H54 (cell line): ENCODE measurements at regions not wholly inside any gene's neighbourhood (a gene's known extent, or its start where the extent isn't known, plus 50 kb on each side); places are given as distances from the start of the nearest gene placed in this dataset.
"Not testable (repeated sequence)": the region's sequence is repeated elsewhere in the genome, so short reads cannot be mapped to it uniquely, and the experiment has no call there.

Source experiments
- DNase-seq: peaks from one replicate; pipeline ENCODE4 v3.0.0; 2011; ENCODE audit warnings: low spot score, mixed read lengths; ENCODE audit not compliant: insufficient read length
- FAIRE-seq: peaks from 3 replicates; lab custom pipeline; 2011; peaks lifted over from hg19 to GRCh38; lab: Jason Lieb, UNC
- POLR2A ChIP-seq: IDR thresholded peaks from 2 replicates; pipeline ENCODE4 v1.6.1; 2011; ENCODE audit warnings: low read depth, mild to moderate bottlenecking, low read length

DNA sequence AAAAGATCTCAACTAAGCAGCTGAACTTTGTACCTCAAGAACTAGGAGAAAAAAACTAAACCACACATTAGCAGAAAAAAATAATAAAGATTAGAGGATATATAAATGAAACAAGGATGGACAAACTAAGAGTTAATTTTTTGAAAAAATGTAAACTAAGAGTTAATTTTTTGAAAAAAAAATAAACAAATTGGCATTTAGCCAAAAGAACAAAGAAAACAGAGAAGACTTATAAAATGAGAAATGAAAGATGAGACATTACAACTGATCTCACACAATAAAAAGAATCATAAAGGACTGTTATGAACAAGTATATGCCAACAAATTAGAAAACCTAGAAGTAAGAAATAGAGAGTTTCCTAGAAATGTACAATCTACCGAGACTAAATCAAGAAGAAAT, 859.2 kb upstream of the GYPC start:
- FAIRE-seq = no peak
- no peak for DNase-seq
- no peak for TF ChIP-seq POLR2A

DNA sequence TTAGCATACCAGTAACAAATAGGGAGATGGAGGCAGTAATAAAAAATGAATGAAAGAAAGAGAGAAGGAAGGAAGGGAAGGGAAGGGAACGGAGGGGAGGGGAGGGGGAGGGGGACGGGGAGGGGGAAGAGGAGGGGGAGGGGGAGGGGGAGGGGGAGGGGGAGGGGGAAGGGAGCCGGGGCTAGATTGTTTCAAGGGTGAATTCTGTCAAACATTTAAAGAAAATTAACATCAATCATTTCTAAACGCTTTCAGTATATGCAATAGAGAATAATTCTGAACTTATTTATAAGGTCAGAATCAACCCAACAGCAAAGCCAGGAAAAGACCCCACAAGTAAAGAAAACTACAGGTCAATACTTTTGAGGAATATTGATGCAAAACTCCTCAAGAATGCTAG, 858.8 kb upstream of the GYPC start:
- no peak for FAIRE-seq
- no peak for DNase-seq

DNA sequence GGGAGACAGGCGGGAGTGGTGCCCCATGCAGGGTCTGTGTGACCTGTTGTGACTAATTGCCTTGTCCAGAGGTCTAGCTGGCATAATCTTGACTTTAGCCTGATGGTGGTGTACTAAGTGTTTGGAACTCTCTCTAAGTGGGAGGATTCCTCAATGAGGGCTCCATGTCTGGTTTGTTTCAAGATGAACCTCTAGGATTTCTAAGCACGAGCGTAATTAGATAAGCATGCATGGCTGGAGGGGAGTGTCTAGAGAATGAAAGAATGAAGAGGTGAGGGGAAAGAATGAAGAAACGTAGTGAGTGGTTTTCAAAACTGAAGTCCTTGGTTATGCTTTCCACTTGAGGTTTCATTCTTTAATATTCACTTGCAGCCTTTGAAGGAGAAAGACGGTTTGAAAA, 833.2 kb upstream of the GYPC start:
- no peak for DNase-seq
- no peak for FAIRE-seq
- TF ChIP-seq POLR2A = no peak

More for the DNA sequence above, 858.8 kb upstream of the GYPC start:
- no peak for TF ChIP-seq POLR2A

DNA sequence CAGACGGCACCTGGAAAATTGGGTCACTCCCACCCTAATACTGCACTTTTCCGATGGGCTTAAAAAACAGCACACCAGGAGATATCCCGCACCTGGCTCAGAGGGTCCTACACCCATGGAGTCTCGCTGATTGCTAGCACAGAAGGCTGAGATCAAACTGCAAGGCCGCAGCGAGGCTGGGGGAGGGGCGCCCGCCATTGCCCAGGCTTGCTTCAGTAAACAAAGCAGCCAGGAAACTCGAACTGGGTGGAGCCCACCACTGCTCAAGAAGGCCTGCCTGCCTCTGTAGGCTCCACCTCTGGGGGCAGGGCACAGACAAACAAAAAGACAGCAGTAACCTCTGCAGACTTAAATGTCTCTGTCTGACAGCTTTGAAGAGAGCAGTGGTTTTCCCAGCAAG, 830.2 kb upstream of the GYPC start:
- FAIRE-seq = not testable (repeated sequence)

DNA sequence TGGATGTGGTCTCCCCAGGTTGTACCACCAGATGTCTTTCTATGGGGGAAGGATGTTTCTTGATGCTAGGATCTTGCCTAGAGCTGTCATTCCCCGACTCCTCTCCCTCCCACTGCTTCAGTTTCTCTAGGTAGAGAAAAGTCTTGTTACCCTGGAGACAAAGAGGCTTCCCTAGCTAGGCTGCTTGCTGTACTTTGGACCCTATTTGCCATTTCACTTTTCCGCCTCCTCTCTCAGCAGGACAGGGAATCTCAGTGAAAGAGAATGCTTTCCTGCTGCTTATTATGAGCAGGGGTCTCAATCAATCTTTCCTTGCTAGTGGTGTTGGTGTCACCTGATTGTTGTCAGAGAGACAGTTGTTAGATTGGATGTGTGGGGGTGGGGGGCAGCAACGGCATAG, 818.8 kb upstream of the GYPC start:
- DNase-seq (no peak), FAIRE-seq (no peak)

More for the DNA sequence above, 830.2 kb upstream of the GYPC start:
- DNase-seq = not testable (repeated sequence)

GRCh38 chr2:125837611-125838010, 818.3 kb upstream of the GYPC start:
- no peak for TF ChIP-seq POLR2A
- FAIRE-seq = no peak
- DNase-seq = no peak

More for the DNA sequence above, 818.8 kb upstream of the GYPC start:
- no peak for TF ChIP-seq POLR2A

DNA sequence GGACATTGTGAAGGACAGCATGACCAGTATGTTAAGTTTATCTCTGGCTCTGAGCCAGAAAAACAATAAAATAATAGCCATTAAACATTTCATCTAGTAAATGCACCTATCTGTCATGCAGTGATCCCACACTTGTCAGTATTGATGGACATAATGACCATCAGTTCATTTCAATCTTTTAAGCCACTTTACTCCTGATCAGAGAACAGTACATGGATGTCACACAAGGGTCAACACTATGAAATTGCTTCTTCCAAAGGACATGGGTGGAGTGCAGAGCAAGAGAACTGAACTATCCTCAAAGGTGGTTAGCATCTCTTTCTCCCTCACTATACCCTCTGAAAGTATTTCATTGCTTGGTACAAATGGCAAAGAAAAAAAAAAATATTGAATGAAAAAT, 816.0 kb upstream of the GYPC start:
- FAIRE-seq (no peak), DNase-seq (no peak)
- TF ChIP-seq POLR2A = no peak

GRCh38 chr2:125842041-125842440, 813.9 kb upstream of the GYPC start:
- TF ChIP-seq POLR2A = no peak
- no peak for FAIRE-seq
- DNase-seq = no peak

DNA sequence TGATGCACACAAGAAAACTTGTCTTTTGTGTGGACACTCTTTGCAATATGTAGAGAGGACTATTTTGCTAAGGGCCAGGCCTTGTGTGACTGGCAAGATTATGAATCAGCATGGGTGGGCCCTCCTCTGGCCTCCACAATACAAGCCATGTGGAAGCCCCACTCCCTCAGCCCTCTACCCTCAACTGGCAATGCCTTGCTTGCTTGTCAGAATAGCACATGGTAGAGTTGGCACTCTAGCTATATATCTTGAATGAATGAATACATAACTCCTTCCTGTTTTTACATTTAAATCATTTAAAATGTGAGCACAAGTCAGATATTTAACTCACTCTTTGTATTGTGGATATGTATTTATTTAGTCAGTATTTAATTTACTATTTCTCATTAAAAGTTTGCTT, 805.4 kb upstream of the GYPC start:
- no peak for FAIRE-seq
- no peak for TF ChIP-seq POLR2A
- no peak for DNase-seq

GRCh38 chr2:125852364-125852763, 803.6 kb upstream of the GYPC start:
- no peak for TF ChIP-seq POLR2A
- no peak for DNase-seq
- no peak for FAIRE-seq

DNA sequence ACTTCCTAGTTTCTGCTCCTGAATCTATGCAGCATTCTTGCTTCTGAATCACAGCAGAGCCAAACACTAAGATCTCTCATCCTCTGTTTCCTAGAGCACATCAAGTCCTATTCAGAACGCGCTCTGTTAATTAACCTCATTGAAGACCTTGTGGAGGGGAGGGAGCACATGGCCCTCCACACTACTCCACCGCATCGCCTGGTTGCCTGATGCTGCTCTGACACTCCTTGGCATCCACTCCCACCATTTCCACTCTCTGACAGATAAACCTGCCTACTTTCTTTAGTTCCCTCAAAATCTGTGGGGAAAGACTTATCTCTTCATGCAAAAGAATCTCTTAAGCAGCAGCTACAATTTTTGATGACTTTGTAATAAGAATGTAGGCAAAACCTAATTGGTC, 802.3 kb upstream of the GYPC start:
- TF ChIP-seq POLR2A = no peak
- FAIRE-seq = no peak
- no peak for DNase-seq

GRCh38 chr2:125855204-125855603, 800.8 kb upstream of the GYPC start:
- TF ChIP-seq POLR2A = no peak
- DNase-seq (no peak), FAIRE-seq (no peak)

GRCh38 chr2:125857971-125858794, 797.8 kb upstream of the GYPC start:
- TF ChIP-seq POLR2A = no peak
- DNase-seq (no peak), FAIRE-seq (no peak)

GRCh38 chr2:125861461-125861860, 794.5 kb upstream of the GYPC start:
- no peak for TF ChIP-seq POLR2A
- FAIRE-seq (no peak), DNase-seq (no peak)

DNA sequence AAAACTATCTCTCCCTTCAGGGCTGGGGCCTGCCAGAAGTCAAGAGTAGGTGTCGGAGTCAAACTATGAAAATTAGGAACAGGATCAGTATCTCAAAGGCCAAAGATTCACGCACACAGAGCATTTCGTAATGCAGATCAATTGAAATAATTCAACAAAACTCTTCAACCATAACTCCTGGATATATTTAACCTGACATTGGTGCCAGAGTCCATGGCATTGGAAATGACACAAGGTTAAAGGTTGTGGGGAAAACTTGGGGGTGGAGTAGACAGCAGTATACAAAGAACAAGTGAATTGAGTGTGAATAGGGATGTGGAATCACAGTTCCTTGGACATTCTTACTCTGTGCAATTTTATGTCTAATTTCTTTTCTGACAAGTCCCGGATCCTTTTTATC, 788.0 kb upstream of the GYPC start:
- no peak for FAIRE-seq
- no peak for TF ChIP-seq POLR2A
- DNase-seq = no peak
